Urinary bladder (tissue), 3 donors: ENCODE measurements at regions not wholly inside any gene's neighbourhood (a gene's known extent, or its start where the extent isn't known, plus 50 kb on each side); places are given as distances from the start of the nearest gene placed in this dataset.
"Not testable (repeated sequence)": the region's sequence is repeated elsewhere in the genome, so short reads cannot be mapped to it uniquely, and the experiment has no call there.

Experiments
- DNase-seq: peaks from one replicate; pipeline ENCODE4 v3.0.0-alpha.2; 2015; ENCODE audit errors: extremely low spot score
- H3K27ac ChIP-seq: one replicate; pipeline ENCODE4 v1.5.1; 2013; ENCODE audit warnings: low read depth, mild to moderate bottlenecking, moderate library complexity
- H3K36me3 ChIP-seq: one replicate; pipeline ENCODE4 v1.6.1; 2013; ENCODE audit warnings: mild to moderate bottlenecking, moderate library complexity; ENCODE audit not compliant: insufficient read depth
- H3K4me1 ChIP-seq: one replicate; pipeline ENCODE4 v1.6.1; 2013; ENCODE audit warnings: mild to moderate bottlenecking, moderate library complexity; ENCODE audit not compliant: insufficient read depth
- H3K4me3 ChIP-seq: one replicate; pipeline ENCODE4 v1.5.1; 2013; ENCODE audit warnings: low read depth, low read length
- WGBS: extraction: QIAGEN DNeasy Blood & Tissue Kit; methylation state at CpG from one replicate; pipeline ENCODE4 v1.1.7; 2013; 5-methylcytosine and 5-hydroxymethylcytosine counted together
- donor health status: healthy with polysubstance abuse.
- donor health status: healthy.

- Histone ChIP-seq H3K4me3 (no peak overlapping the region), H3K36me3 (no peaks in the 10 kb centered on the region), H3K4me1 (no peaks in the 10 kb centered on the region), H3K27ac (no peak overlapping the region)
- DNase-seq: no peak
- 10% methylated on average over 1 of the region's 1 CpG for WGBS
Measured at GRCh38 chr2:163077241-163077640, 238.7 kb upstream of the KCNH7 start.

- Histone ChIP-seq H3K4me1 (no peaks in the 10 kb centered on the region), H3K27ac (no peak overlapping the region), H3K36me3 (no peaks in the 10 kb centered on the region), H3K4me3 (no peak overlapping the region)
- DNase-seq: no peak
Measured at GRCh38 chr2:163066085-163066484, 227.5 kb upstream of the KCNH7 start.

- WGBS: 69% methylated on average over 3 of the region's 3 CpGs
- Histone ChIP-seq H3K4me1 (no peaks in the 10 kb centered on the region), H3K36me3 (no peaks in the 10 kb centered on the region), H3K4me3 (no peak overlapping the region), H3K27ac (no peak overlapping the region)
- DNase-seq: no peak
Measured at GRCh38 chr2:163062524-163062923, 224.0 kb upstream of the KCNH7 start.

- 68% methylated on average over 2 of the region's 2 CpGs for WGBS
- H3K27ac ChIP-seq: no peak overlapping the region
Measured at GRCh38 chr2:163046615-163047014, 208.0 kb upstream of the KCNH7 start.

GRCh38 chr2:163045830-163046229 is 207.3 kb upstream of the KCNH7 start:
- Histone ChIP-seq H3K4me1 (no peaks in the 10 kb centered on the region), H3K4me3 (no peak overlapping the region), H3K27ac (no peak overlapping the region), H3K36me3 (no peaks in the 10 kb centered on the region)
- no peak for DNase-seq
- 48% methylated on average over 2 of the region's 2 CpGs for WGBS

More at GRCh38 chr2:163046615-163047014, 208.0 kb upstream of the KCNH7 start:
- no peak overlapping the region for H3K4me3 ChIP-seq
- no peaks in the 10 kb centered on the region for H3K4me1 ChIP-seq
- no peaks in the 10 kb centered on the region for H3K36me3 ChIP-seq
- no peak for DNase-seq

- Histone ChIP-seq H3K36me3 (no peaks in the 10 kb centered on the region), H3K4me3 (no peak overlapping the region), H3K4me1 (no peaks in the 10 kb centered on the region), H3K27ac (no peak overlapping the region)
- 64% methylated on average over 3 of the region's 3 CpGs for WGBS
- DNase-seq: no peak
Measured at GRCh38 chr2:163044114-163044513, 205.5 kb upstream of the KCNH7 start.

GRCh38 chr2:163043201-163043600 is 204.6 kb upstream of the KCNH7 start:
- 84% methylated on average over 1 of the region's 1 CpG for WGBS
- Histone ChIP-seq H3K36me3 (no peaks in the 10 kb centered on the region), H3K4me3 (no peak overlapping the region), H3K27ac (no peak overlapping the region), H3K4me1 (no peaks in the 10 kb centered on the region)
- DNase-seq: no peak

- Histone ChIP-seq H3K4me3 (no peak overlapping the region), H3K27ac (no peak overlapping the region), H3K4me1 (no peaks in the 10 kb centered on the region), H3K36me3 (no peaks in the 10 kb centered on the region)
- WGBS: 76% methylated on average over 3 of the region's 3 CpGs
- no peak for DNase-seq
Measured at GRCh38 chr2:163039266-163039665, 200.7 kb upstream of the KCNH7 start.

GRCh38 chr2:163028807-163029206 is 190.2 kb upstream of the KCNH7 start:
- 86% methylated on average over 2 of the region's 2 CpGs for WGBS
- H3K36me3 ChIP-seq: no peaks in the 10 kb centered on the region
- H3K4me3 ChIP-seq: no peak overlapping the region
- H3K4me1 ChIP-seq: no peaks in the 10 kb centered on the region
- H3K27ac ChIP-seq: no peak overlapping the region
- no peak for DNase-seq

- H3K36me3 ChIP-seq, H3K27ac ChIP-seq, DNase-seq, H3K4me1 ChIP-seq, H3K4me3 ChIP-seq: not testable (repeated sequence)
- WGBS: 81% methylated on average over 43 of the region's 43 CpGs
Measured at GRCh38 chr2:163026136-163026775, 187.7 kb upstream of the KCNH7 start.

- not testable (repeated sequence) for H3K27ac ChIP-seq, DNase-seq, H3K36me3 ChIP-seq, H3K4me1 ChIP-seq, H3K4me3 ChIP-seq
- WGBS: 69% methylated on average over 5 of the region's 5 CpGs
Measured at GRCh38 chr2:163016882-163017281, 178.3 kb upstream of the KCNH7 start.

GRCh38 chr2:163011000-163011399 is 172.4 kb upstream of the KCNH7 start:
- H3K27ac ChIP-seq: no peak overlapping the region
- H3K36me3 ChIP-seq: no peaks in the 10 kb centered on the region
- WGBS: 69% methylated on average over 1 of the region's 1 CpG
- no peak overlapping the region for H3K4me3 ChIP-seq
- H3K4me1 ChIP-seq: no peaks in the 10 kb centered on the region
- no peak for DNase-seq

- DNase-seq: no peak
- Histone ChIP-seq H3K4me3 (no peak overlapping the region), H3K27ac (no peak overlapping the region), H3K4me1 (no peaks in the 10 kb centered on the region), H3K36me3 (no peaks in the 10 kb centered on the region)
- WGBS: 77% methylated on average over 2 of the region's 2 CpGs
Measured at GRCh38 chr2:163008642-163009041, 170.1 kb upstream of the KCNH7 start.

GRCh38 chr2:162994718-162995117 is 156.2 kb upstream of the KCNH7 start:
- no peaks in the 10 kb centered on the region for H3K4me1 ChIP-seq

GRCh38 chr2:162992828-162993227 is 154.3 kb upstream of the KCNH7 start:
- Histone ChIP-seq H3K4me3 (no peak overlapping the region), H3K4me1 (no peaks in the 10 kb centered on the region), H3K27ac (no peak overlapping the region), H3K36me3 (no peaks in the 10 kb centered on the region)
- no peak for DNase-seq
- WGBS: 54% methylated on average over 3 of the region's 3 CpGs

More at GRCh38 chr2:162994718-162995117, 156.2 kb upstream of the KCNH7 start:
- DNase-seq: no peak
- Histone ChIP-seq H3K27ac (no peak overlapping the region), H3K36me3 (no peaks in the 10 kb centered on the region), H3K4me3 (no peak overlapping the region)
